Naive thymus-derived CD4-positive, alpha-beta T cell (primary cell): ENCODE measurements at regions not wholly inside any gene's neighbourhood (a gene's known extent, or its start where the extent isn't known, plus 50 kb on each side); places are given as distances from the start of the nearest gene placed in this dataset.

ENCODE experiments used
- ATAC-seq: fragments of 150-1000 bp; cut with Tn5 transposase; 2 replicates; pipeline ENCODE4 v1.10.0; 2021; ENCODE audit warnings: mild to moderate bottlenecking, moderate library complexity
- CTCF ChIA-PET: fragments of 350-600 bp; sonication (Branson Sonifier 250); formaldehyde crosslinking; loops from one replicate; lab custom pipeline; 2021; ENCODE audit warnings: antibody characterized with exemption; lab: Charles Lee
- POLR2A ChIA-PET: fragments of 350-600 bp; sonication (Branson Sonifier 250); formaldehyde crosslinking; loops from one replicate; lab custom pipeline; 2021; ENCODE audit warnings: antibody characterized with exemption, inconsistent platforms; lab: Charles Lee
- DNase-seq, 9 donors: peaks; one replicate each; pipeline versions ENCODE4 v3.0.0 to v3.0.0-alpha.2; 2020 to 2022; ENCODE audit warnings: mixed read lengths in 1 of 9
- H3K27ac ChIP-seq: one replicate; pipeline ENCODE4 v1.7.0; 2013; ENCODE audit warnings: mild to moderate bottlenecking, low read depth, low read length, moderate library complexity
- H3K27me3 ChIP-seq, 2 donors: one replicate each; pipeline ENCODE4 v1.7.0; 2013; ENCODE audit warnings: low read length in 2 of 2, mild to moderate bottlenecking in 2 of 2, moderate library complexity in 2 of 2; ENCODE audit not compliant: control insufficient read depth in 2 of 2, insufficient read depth in 2 of 2
- H3K36me3 ChIP-seq, 3 experiments: 1 replicate in 2 of 3; 2 replicates in 1 of 3; pipeline ENCODE4 v1.7.0; 2013; ENCODE audit warnings: low read length in 3 of 3, mild to moderate bottlenecking in 3 of 3, moderate library complexity in 1 of 3; ENCODE audit not compliant: insufficient read depth in 3 of 3, control insufficient read depth in 2 of 3
- H3K4me1 ChIP-seq, 2 donors: one replicate each; pipeline ENCODE4 v1.7.0; 2013; ENCODE audit warnings: low read length in 2 of 2, mild to moderate bottlenecking in 2 of 2, moderate library complexity in 1 of 2; ENCODE audit not compliant: control insufficient read depth in 2 of 2, insufficient read depth in 2 of 2
- H3K4me3 ChIP-seq: 2 replicates; pipeline ENCODE4 v1.7.0; 2013; ENCODE audit warnings: mild to moderate bottlenecking, low read length
- H3K9me3 ChIP-seq, 3 experiments: 1 replicate in 2 of 3; 2 replicates in 1 of 3; pipeline ENCODE4 v1.7.0; 2013; ENCODE audit warnings: low read length in 3 of 3; ENCODE audit not compliant: control insufficient read depth in 2 of 3
- H3K27ac Mint-ChIP-seq, 9 donors: one replicate each; pipeline ENCODE4 v1.8.0; 2020 to 2022; ENCODE audit warnings: mixed read lengths in 9 of 9, mild to moderate bottlenecking in 8 of 9, moderate library complexity in 5 of 9, inconsistent platforms in 2 of 9
- H3K27me3 Mint-ChIP-seq, 5 donors: one replicate each; pipeline ENCODE4 v1.8.0; 2021 to 2022; ENCODE audit warnings: mixed read lengths in 5 of 5, mild to moderate bottlenecking in 1 of 5
- H3K36me3 Mint-ChIP-seq, 5 donors: one replicate each; pipeline ENCODE4 v1.8.0; 2020 to 2022; ENCODE audit warnings: mixed read lengths in 5 of 5, mild to moderate bottlenecking in 3 of 5, inconsistent platforms in 1 of 5
- H3K4me1 Mint-ChIP-seq, 7 donors: one replicate each; pipeline ENCODE4 v1.8.0; 2020 to 2022; ENCODE audit warnings: mixed read lengths in 7 of 7, mild to moderate bottlenecking in 3 of 7, inconsistent platforms in 1 of 7
- H3K4me3 Mint-ChIP-seq, 10 donors: one replicate each; pipeline ENCODE4 v1.8.0; 2020 to 2022; ENCODE audit warnings: mild to moderate bottlenecking in 10 of 10, mixed read lengths in 10 of 10, moderate library complexity in 6 of 10, inconsistent platforms in 2 of 10
- H3K9me3 Mint-ChIP-seq, 11 donors: one replicate each; pipeline ENCODE4 v1.8.0; 2020 to 2022; ENCODE audit warnings: mixed read lengths in 11 of 11, mild to moderate bottlenecking in 4 of 11, inconsistent platforms in 1 of 11, moderate library complexity in 1 of 11
- intact Hi-C, 2 donors: fragments of 100-400 bp; cut with micrococcal nuclease; formaldehyde crosslinking; loops; one replicate each; pipeline ENCODE4 v1.15.1; 2023

GRCh38 chr17:70912716-70913485, 743.6 kb downstream of the KCNJ2 start:
- Mint-ChIP-seq H3K27ac (no peak overlapping the region), H3K27me3 (no peaks in the 10 kb centered on the region), H3K4me3 (no peak overlapping the region), H3K9me3 (peaks cover 5 to 29% (median 13%) of the 10 kb centered on the region in 11 donors), H3K4me1 (no peaks in the 10 kb centered on the region), H3K36me3 (no peaks in the 10 kb centered on the region)
- POLR2A ChIA-PET = interaction anchor here (0.6 kb wide), 1 partner anchor 984 kb away, joined by 3 read pairs; no protein-coding TSS in a partner anchor
- ATAC-seq (no peak), DNase-seq (no peak)
- no peak overlapping the region for H3K27ac ChIP-seq
- no peaks in the 10 kb centered on the region for H3K36me3 ChIP-seq
- intact Hi-C loops = no loop called here
- CTCF ChIA-PET = no interaction called here
- no peaks in the 10 kb centered on the region for H3K27me3 ChIP-seq
- peaks cover 0 to 13% (median 0%) of the 10 kb centered on the region in 3 experiments for H3K9me3 ChIP-seq
- no peaks in the 10 kb centered on the region for H3K4me1 ChIP-seq
- H3K4me3 ChIP-seq = no peak overlapping the region

- no peak for ATAC-seq
- no peaks in the 10 kb centered on the region for H3K4me1 Mint-ChIP-seq
- intact Hi-C loops = no loop called here
Observed at GRCh38 chr17:70916469-70916868, 747.1 kb downstream of the KCNJ2 start.

GRCh38 chr17:70919241-70919640, 749.9 kb downstream of the KCNJ2 start:
- intact Hi-C loops = no loop called here
- POLR2A ChIA-PET = no interaction called here
- H3K4me1 ChIP-seq = no peaks in the 10 kb centered on the region
- H3K36me3 ChIP-seq = no peaks in the 10 kb centered on the region
- Mint-ChIP-seq H3K27ac (no peak overlapping the region), H3K4me1 (no peaks in the 10 kb centered on the region), H3K4me3 (no peak overlapping the region), H3K36me3 (peaks cover 0 to 5% (median 0%) of the 10 kb centered on the region in 5 donors), H3K27me3 (no peaks in the 10 kb centered on the region), H3K9me3 (peaks cover 6 to 55% (median 14%) of the 10 kb centered on the region in 11 donors)
- CTCF ChIA-PET = interaction anchor here (0.6 kb wide), 1 partner anchor 9 kb away, joined by 3 read pairs; no protein-coding TSS in a partner anchor
- no peak overlapping the region for H3K27ac ChIP-seq
- no peaks in the 10 kb centered on the region for H3K27me3 ChIP-seq
- ATAC-seq = no peak
- H3K9me3 ChIP-seq = peaks cover 0 to 13% (median 0%) of the 10 kb centered on the region in 3 experiments
- no peak for DNase-seq
- H3K4me3 ChIP-seq = no peak overlapping the region

More at GRCh38 chr17:70916469-70916868, 747.1 kb downstream of the KCNJ2 start:
- DNase-seq = no peak
- no peaks in the 10 kb centered on the region for H3K27me3 ChIP-seq
- peaks cover 0 to 13% (median 0%) of the 10 kb centered on the region in 3 experiments for H3K9me3 ChIP-seq
- ChIA-PET POLR2A (no interaction called here), CTCF (no interaction called here)
- Mint-ChIP-seq H3K27me3 (no peaks in the 10 kb centered on the region), H3K9me3 (peaks cover 6 to 48% (median 14%) of the 10 kb centered on the region in 11 donors), H3K36me3 (peaks cover 0 to 5% (median 0%) of the 10 kb centered on the region in 5 donors), H3K27ac (no peak overlapping the region), H3K4me3 (no peak overlapping the region)
- H3K4me1 ChIP-seq = no peaks in the 10 kb centered on the region
- no peak overlapping the region for H3K4me3 ChIP-seq
- no peak overlapping the region for H3K27ac ChIP-seq
- H3K36me3 ChIP-seq = no peaks in the 10 kb centered on the region

GRCh38 chr17:70920416-70920815, 751.1 kb downstream of the KCNJ2 start:
- no peak overlapping the region for H3K27ac ChIP-seq
- no peak for ATAC-seq
- H3K4me3 Mint-ChIP-seq = no peak overlapping the region
- DNase-seq = no peak
- no peak overlapping the region for H3K27ac Mint-ChIP-seq
- peaks cover 0 to 5% (median 0%) of the 10 kb centered on the region in 5 donors for H3K36me3 Mint-ChIP-seq
- H3K9me3 ChIP-seq = peaks cover 0 to 13% (median 0%) of the 10 kb centered on the region in 3 experiments
- intact Hi-C loops = no loop called here
- H3K4me1 Mint-ChIP-seq = no peaks in the 10 kb centered on the region
- no peaks in the 10 kb centered on the region for H3K4me1 ChIP-seq
- no peaks in the 10 kb centered on the region for H3K27me3 ChIP-seq
- H3K4me3 ChIP-seq = no peak overlapping the region
- peaks cover 6 to 50% (median 19%) of the 10 kb centered on the region in 11 donors for H3K9me3 Mint-ChIP-seq
- CTCF ChIA-PET = no interaction called here
- no peaks in the 10 kb centered on the region for H3K36me3 ChIP-seq
- POLR2A ChIA-PET = no interaction called here
- H3K27me3 Mint-ChIP-seq = no peaks in the 10 kb centered on the region

GRCh38 chr17:70922268-70922667, 752.9 kb downstream of the KCNJ2 start:
- no peaks in the 10 kb centered on the region for H3K27me3 Mint-ChIP-seq
- H3K9me3 ChIP-seq = peaks cover 0 to 6% (median 0%) of the 10 kb centered on the region in 3 experiments
- ATAC-seq = no peak
- H3K4me1 ChIP-seq = no peaks in the 10 kb centered on the region
- DNase-seq = no peak
- ChIA-PET POLR2A (no interaction called here), CTCF (no interaction called here)
- peaks cover 3 to 32% (median 11%) of the 10 kb centered on the region in 11 donors for H3K9me3 Mint-ChIP-seq
- no peaks in the 10 kb centered on the region for H3K36me3 ChIP-seq
- peaks cover 0 to 5% (median 0%) of the 10 kb centered on the region in 5 donors for H3K36me3 Mint-ChIP-seq
- H3K27me3 ChIP-seq = no peaks in the 10 kb centered on the region
- H3K4me3 Mint-ChIP-seq = no peak overlapping the region
- H3K4me1 Mint-ChIP-seq = no peaks in the 10 kb centered on the region
- no peak overlapping the region for H3K27ac ChIP-seq
- no peak overlapping the region for H3K27ac Mint-ChIP-seq
- intact Hi-C loops = no loop called here
- H3K4me3 ChIP-seq = no peak overlapping the region

- Mint-ChIP-seq H3K4me1 (no peaks in the 10 kb centered on the region), H3K27me3 (no peaks in the 10 kb centered on the region), H3K9me3 (peaks cover 0 to 15% (median 6%) of the 10 kb centered on the region in 11 donors), H3K4me3 (no peak overlapping the region), H3K27ac (no peak overlapping the region), H3K36me3 (no peaks in the 10 kb centered on the region)
- intact Hi-C loops = no loop called here
- no peak overlapping the region for H3K4me3 ChIP-seq
- no peak for ATAC-seq
- ChIA-PET CTCF (no interaction called here), POLR2A (no interaction called here)
- H3K27me3 ChIP-seq = no peaks in the 10 kb centered on the region
- H3K36me3 ChIP-seq = no peaks in the 10 kb centered on the region
- DNase-seq = no peak
- H3K9me3 ChIP-seq = no peaks in the 10 kb centered on the region
- no peak overlapping the region for H3K27ac ChIP-seq
- no peaks in the 10 kb centered on the region for H3K4me1 ChIP-seq
Observed at GRCh38 chr17:70924776-70925175, 755.4 kb downstream of the KCNJ2 start.

- H3K27ac Mint-ChIP-seq = no peak overlapping the region
- H3K27ac ChIP-seq = no peak overlapping the region
Observed at GRCh38 chr17:70929226-70929625, 759.9 kb downstream of the KCNJ2 start.

More at GRCh38 chr17:70929226-70929625, 759.9 kb downstream of the KCNJ2 start:
- H3K27me3 ChIP-seq = no peaks in the 10 kb centered on the region
- POLR2A ChIA-PET = no interaction called here
- intact Hi-C loops = no loop called here
- no peak overlapping the region for H3K4me3 ChIP-seq
- Mint-ChIP-seq H3K9me3 (peaks cover 0 to 13% (median 3%) of the 10 kb centered on the region in 11 donors), H3K27me3 (no peaks in the 10 kb centered on the region), H3K4me3 (no peak overlapping the region), H3K36me3 (no peaks in the 10 kb centered on the region), H3K4me1 (no peaks in the 10 kb centered on the region)
- no peak for DNase-seq
- H3K36me3 ChIP-seq = no peaks in the 10 kb centered on the region
- H3K4me1 ChIP-seq = no peaks in the 10 kb centered on the region
- H3K9me3 ChIP-seq = no peaks in the 10 kb centered on the region
- CTCF ChIA-PET = interaction anchor here (0.6 kb wide), 1 partner anchor 76 kb away, joined by 4 read pairs; no protein-coding TSS in a partner anchor
- ATAC-seq = no peak
